ENCODE measurements at regions not wholly inside any gene's neighbourhood (a gene's known extent, or its start where the extent isn't known, plus 50 kb on each side); places are given as distances from the start of the nearest gene placed in this dataset.
A peak's percentile ranks its signal among the peaks of the same experiment; 100 is the strongest.

- H3K36me3 Mint-ChIP-seq, result no peaks in the 10 kb centered on the region
- H3K4me1 Mint-ChIP-seq, result no peaks in the 10 kb centered on the region
- 80% methylated on average over 1 of the region's 2 CpGs for WGBS (ENCODE audit: insufficient coverage)
- no peaks in the 10 kb centered on the region for H3K27me3 ChIP-seq (replicated peaks in 1 of 2; ENCODE audit: control insufficient read depth in 2 of 2, extremely low read depth in 1 of 2, insufficient read depth in 2 of 2, low read length in 1 of 2)
- H3K4me3 Mint-ChIP-seq, result no peak overlapping the region
- no peak overlapping the region for H3K4me3 ChIP-seq (ENCODE audit: control insufficient read depth in 1 of 2, extremely low read depth in 1 of 2, low read length in 1 of 2)
- no peaks in the 10 kb centered on the region for H3K36me3 ChIP-seq (ENCODE audit: control insufficient read depth in 2 of 2, extremely low read depth in 1 of 2, insufficient read depth in 1 of 2, low read length in 1 of 2)
- no peak for ATAC-seq (replicated peaks in 1 of 4)
- peaks cover 0 to 8% (median 3%) of the 10 kb centered on the region in 3 donors for H3K9me3 Mint-ChIP-seq
- H3K27me3 Mint-ChIP-seq, result peaks cover 0 to 7% of the 10 kb centered on the region in 2 donors
- ChIA-PET POLR2A (no interaction called here), CTCF (no interaction called here)
- H3K27ac Mint-ChIP-seq, result no peak overlapping the region
- H3K27ac ChIP-seq (ENCODE audit: low read length), result no peak overlapping the region
- no peaks in the 10 kb centered on the region for H3K9me3 ChIP-seq
- H3K4me1 ChIP-seq (ENCODE audit: control insufficient read depth in 1 of 2, extremely low read depth in 1 of 2, insufficient read depth in 2 of 2, low read length in 2 of 2), result no peaks in the 10 kb centered on the region
- no peak for DNase-seq
Observed at GRCh38 chr2:133737242-133737993, 169.2 kb upstream of the NCKAP5 start.

GRCh38 chr2:133739039-133739438, 170.8 kb upstream of the NCKAP5 start:
- Histone ChIP-seq H3K27me3 (replicated peaks in 1 of 2; ENCODE audit: control insufficient read depth in 2 of 2, extremely low read depth in 1 of 2, insufficient read depth in 2 of 2, low read length in 1 of 2) (no peaks in the 10 kb centered on the region), H3K4me3 (ENCODE audit: control insufficient read depth in 1 of 2, extremely low read depth in 1 of 2, low read length in 1 of 2) (no peak overlapping the region), H3K9me3 (no peaks in the 10 kb centered on the region), H3K27ac (ENCODE audit: low read length) (no peak overlapping the region), H3K36me3 (ENCODE audit: control insufficient read depth in 2 of 2, extremely low read depth in 1 of 2, insufficient read depth in 1 of 2, low read length in 1 of 2) (no peaks in the 10 kb centered on the region), H3K4me1 (ENCODE audit: control insufficient read depth in 1 of 2, extremely low read depth in 1 of 2, insufficient read depth in 2 of 2, low read length in 2 of 2) (no peaks in the 10 kb centered on the region)
- ATAC-seq (replicated peaks in 1 of 4) (no peak), DNase-seq (no peak)
- ChIA-PET CTCF (no interaction called here), POLR2A (no interaction called here)
- H3K4me1 Mint-ChIP-seq, result no peaks in the 10 kb centered on the region
- H3K9me3 Mint-ChIP-seq, result peaks cover 0 to 8% (median 0%) of the 10 kb centered on the region in 3 donors
- H3K27ac Mint-ChIP-seq, result no peak overlapping the region
- no peaks in the 10 kb centered on the region for H3K36me3 Mint-ChIP-seq
- H3K27me3 Mint-ChIP-seq, result peaks cover 0 to 7% of the 10 kb centered on the region in 2 donors
- no peak overlapping the region for H3K4me3 Mint-ChIP-seq

- H3K27ac Mint-ChIP-seq, result no peak overlapping the region
- CTCF ChIA-PET, result no interaction called here
- Histone ChIP-seq H3K27ac (ENCODE audit: low read length) (no peak overlapping the region), H3K9me3 (no peaks in the 10 kb centered on the region), H3K4me3 (ENCODE audit: control insufficient read depth in 1 of 2, extremely low read depth in 1 of 2, low read length in 1 of 2) (no peak overlapping the region), H3K4me1 (ENCODE audit: control insufficient read depth in 1 of 2, extremely low read depth in 1 of 2, insufficient read depth in 2 of 2, low read length in 2 of 2) (no peaks in the 10 kb centered on the region), H3K27me3 (replicated peaks in 1 of 2; ENCODE audit: control insufficient read depth in 2 of 2, extremely low read depth in 1 of 2, insufficient read depth in 2 of 2, low read length in 1 of 2) (no peaks in the 10 kb centered on the region), H3K36me3 (ENCODE audit: control insufficient read depth in 2 of 2, extremely low read depth in 1 of 2, insufficient read depth in 1 of 2, low read length in 1 of 2) (no peaks in the 10 kb centered on the region)
- WGBS (ENCODE audit: insufficient coverage), result 80% methylated on average over 1 of the region's 1 CpG
- POLR2A ChIA-PET, result no interaction called here
- H3K9me3 Mint-ChIP-seq, result peaks cover 0 to 8% (median 0%) of the 10 kb centered on the region in 3 donors
- H3K4me3 Mint-ChIP-seq, result no peak overlapping the region
- peaks cover 0 to 3% of the 10 kb centered on the region in 2 donors for H3K27me3 Mint-ChIP-seq
- ATAC-seq (replicated peaks in 1 of 4) (no peak), DNase-seq (no peak)
- H3K36me3 Mint-ChIP-seq, result no peaks in the 10 kb centered on the region
- H3K4me1 Mint-ChIP-seq, result no peaks in the 10 kb centered on the region
Observed at GRCh38 chr2:133740500-133740899, 172.2 kb upstream of the NCKAP5 start.

- DNase-seq (no peak), ATAC-seq (replicated peaks in 1 of 4) (peak in 1 of 4 experiments; percentile 27)
- Mint-ChIP-seq H3K4me1 (no peaks in the 10 kb centered on the region), H3K36me3 (no peaks in the 10 kb centered on the region), H3K4me3 (no peak overlapping the region), H3K27me3 (peaks cover 7 to 11% of the 10 kb centered on the region in 2 donors), H3K9me3 (no peaks in the 10 kb centered on the region), H3K27ac (no peak overlapping the region)
- no peak overlapping the region for H3K4me3 ChIP-seq (ENCODE audit: control insufficient read depth in 1 of 2, extremely low read depth in 1 of 2, low read length in 1 of 2)
- ChIA-PET POLR2A (no interaction called here), CTCF (no interaction called here)
- H3K27me3 ChIP-seq (replicated peaks in 1 of 2; ENCODE audit: control insufficient read depth in 2 of 2, extremely low read depth in 1 of 2, insufficient read depth in 2 of 2, low read length in 1 of 2), result no peaks in the 10 kb centered on the region
- no peaks in the 10 kb centered on the region for H3K36me3 ChIP-seq (ENCODE audit: control insufficient read depth in 2 of 2, extremely low read depth in 1 of 2, insufficient read depth in 1 of 2, low read length in 1 of 2)
- H3K9me3 ChIP-seq, result no peaks in the 10 kb centered on the region
- no peaks in the 10 kb centered on the region for H3K4me1 ChIP-seq (ENCODE audit: control insufficient read depth in 1 of 2, extremely low read depth in 1 of 2, insufficient read depth in 2 of 2, low read length in 2 of 2)
- no peak overlapping the region for H3K27ac ChIP-seq (ENCODE audit: low read length)
- WGBS (ENCODE audit: insufficient coverage), result 83% methylated on average over 1 of the region's 3 CpGs
Observed at GRCh38 chr2:133748007-133748700, 179.9 kb upstream of the NCKAP5 start.

- ATAC-seq (replicated peaks in 1 of 4) (no peak), DNase-seq (no peak)
- Mint-ChIP-seq H3K27me3 (peaks cover 9 to 15% of the 10 kb centered on the region in 2 donors), H3K4me3 (no peak overlapping the region), H3K4me1 (no peaks in the 10 kb centered on the region), H3K9me3 (peaks cover 0 to 4% (median 0%) of the 10 kb centered on the region in 3 donors), H3K36me3 (no peaks in the 10 kb centered on the region), H3K27ac (no peak overlapping the region)
- Histone ChIP-seq H3K4me3 (ENCODE audit: control insufficient read depth in 1 of 2, extremely low read depth in 1 of 2, low read length in 1 of 2) (no peak overlapping the region), H3K4me1 (ENCODE audit: control insufficient read depth in 1 of 2, extremely low read depth in 1 of 2, insufficient read depth in 2 of 2, low read length in 2 of 2) (no peaks in the 10 kb centered on the region), H3K27me3 (replicated peaks in 1 of 2; ENCODE audit: control insufficient read depth in 2 of 2, extremely low read depth in 1 of 2, insufficient read depth in 2 of 2, low read length in 1 of 2) (peaks cover 0 to 2% of the 10 kb centered on the region in 2 experiments), H3K9me3 (no peaks in the 10 kb centered on the region), H3K36me3 (ENCODE audit: control insufficient read depth in 2 of 2, extremely low read depth in 1 of 2, insufficient read depth in 1 of 2, low read length in 1 of 2) (no peaks in the 10 kb centered on the region), H3K27ac (ENCODE audit: low read length) (no peak overlapping the region)
- ChIA-PET POLR2A (no interaction called here), CTCF (no interaction called here)
- WGBS (ENCODE audit: insufficient coverage), result no CpG with 5 or more reads among the region's 2 CpGs
Observed at GRCh38 chr2:133753665-133754064, 185.4 kb upstream of the NCKAP5 start.

- Mint-ChIP-seq H3K36me3 (no peaks in the 10 kb centered on the region), H3K4me1 (no peaks in the 10 kb centered on the region), H3K9me3 (peaks cover 0 to 4% (median 0%) of the 10 kb centered on the region in 3 donors), H3K27me3 (peaks cover 7 to 21% of the 10 kb centered on the region in 2 donors), H3K4me3 (no peak overlapping the region), H3K27ac (no peak overlapping the region)
- DNase-seq, result no peak
- no peak overlapping the region for H3K27ac ChIP-seq (ENCODE audit: low read length)
- no peak for ATAC-seq (replicated peaks in 1 of 4)
- H3K9me3 ChIP-seq, result no peaks in the 10 kb centered on the region
- peaks cover 0 to 2% of the 10 kb centered on the region in 2 experiments for H3K27me3 ChIP-seq (replicated peaks in 1 of 2; ENCODE audit: control insufficient read depth in 2 of 2, extremely low read depth in 1 of 2, insufficient read depth in 2 of 2, low read length in 1 of 2)
- no peaks in the 10 kb centered on the region for H3K4me1 ChIP-seq (ENCODE audit: control insufficient read depth in 1 of 2, extremely low read depth in 1 of 2, insufficient read depth in 2 of 2, low read length in 2 of 2)
- CTCF ChIA-PET, result no interaction called here
- no peaks in the 10 kb centered on the region for H3K36me3 ChIP-seq (ENCODE audit: control insufficient read depth in 2 of 2, extremely low read depth in 1 of 2, insufficient read depth in 1 of 2, low read length in 1 of 2)
- 83% methylated on average over 3 of the region's 6 CpGs for WGBS (ENCODE audit: insufficient coverage)
- POLR2A ChIA-PET, result no interaction called here
- H3K4me3 ChIP-seq (ENCODE audit: control insufficient read depth in 1 of 2, extremely low read depth in 1 of 2, low read length in 1 of 2), result no peak overlapping the region
Observed at GRCh38 chr2:133755480-133756300, 187.4 kb upstream of the NCKAP5 start.

All from T-cell (primary cell).